Fibroblast of the aortic adventitia (primary cell): ENCODE measurements at regions not wholly inside any gene's neighbourhood (a gene's known extent, or its start where the extent isn't known, plus 50 kb on each side); places are given as distances from the start of the nearest gene placed in this dataset.

Source experiments
- DNase-seq: peaks from one replicate; pipeline ENCODE4 v3.0.0-alpha.2; 2010; ENCODE audit warnings: low read depth
- H3K4me3 ChIP-seq: 2 replicates; pipeline ENCODE4 v1.5.1; 2011; ENCODE audit warnings: low read depth, mild to moderate bottlenecking, control low read depth, low read length, moderate library complexity
- CTCF ChIP-seq: IDR thresholded peaks from 2 replicates; pipeline ENCODE4 v1.5.1; 2011; ENCODE audit warnings: mild to moderate bottlenecking, low read length, control low read depth, inconsistent platforms; ENCODE audit not compliant: insufficient read depth

GRCh38 chr10:124265776-124266467, 152.8 kb downstream of the OAT start:
- TF ChIP-seq CTCF = no peak
- no peak for DNase-seq

GRCh38 chr10:124265391-124265745, 153.4 kb downstream of the OAT start:
- no peak overlapping the region for H3K4me3 ChIP-seq
- TF ChIP-seq CTCF = no peak
- DNase-seq = no peak

More at GRCh38 chr10:124265776-124266467, 152.8 kb downstream of the OAT start:
- no peak overlapping the region for H3K4me3 ChIP-seq

- no peak for DNase-seq
- TF ChIP-seq CTCF = no peak
- H3K4me3 ChIP-seq = no peak overlapping the region
These were observed 153.9 kb downstream of the OAT start for GRCh38 chr10:124264711-124265390.

GRCh38 chr10:124264271-124264670, 154.5 kb downstream of the OAT start:
- no peak overlapping the region for H3K4me3 ChIP-seq
- no peak for TF ChIP-seq CTCF
- no peak for DNase-seq

GRCh38 chr10:124263726-124264125, 155.0 kb downstream of the OAT start:
- TF ChIP-seq CTCF = no peak
- no peak overlapping the region for H3K4me3 ChIP-seq
- no peak for DNase-seq

- H3K4me3 ChIP-seq = no peak overlapping the region
- DNase-seq = no peak
- TF ChIP-seq CTCF = no peak
These were observed 155.8 kb downstream of the OAT start for GRCh38 chr10:124262971-124263370.
